ENCODE measurements at regions not wholly inside any gene's neighbourhood (a gene's known extent, or its start where the extent isn't known, plus 50 kb on each side); places are given as distances from the start of the nearest gene placed in this dataset.
A peak's percentile ranks its signal among the peaks of the same experiment; 100 is the strongest.

GRCh38 chr4:151908201-151908600 lies 147.4 kb upstream of the GATB start:
- peaks cover 0 to 19% (median 3%) of the 10 kb centered on the region in 7 donors for H3K9me3 Mint-ChIP-seq
- no peak overlapping the region for H3K27ac Mint-ChIP-seq
- H3K4me1 Mint-ChIP-seq, result peaks cover 4 to 13% (median 5%) of the 10 kb centered on the region in 3 donors

GRCh38 chr4:151906438-151906837 lies 145.6 kb upstream of the GATB start:
- ATAC-seq (ENCODE audit: low read depth in 2 of 2) (no peak), DNase-seq (no peak)
- peaks cover 10 to 12% of the 10 kb centered on the region in 2 donors for H3K36me3 Mint-ChIP-seq
- H3K4me1 Mint-ChIP-seq, result peaks cover 0 to 8% (median 5%) of the 10 kb centered on the region in 3 donors
- no peak overlapping the region for H3K27ac Mint-ChIP-seq
- peaks cover 10 to 36% (median 20%) of the 10 kb centered on the region in 7 donors for H3K9me3 Mint-ChIP-seq
- no peak overlapping the region for H3K4me3 Mint-ChIP-seq
- H3K27me3 Mint-ChIP-seq, result no peaks in the 10 kb centered on the region

More at GRCh38 chr4:151908201-151908600, 147.4 kb upstream of the GATB start:
- Mint-ChIP-seq H3K4me3 (no peak overlapping the region), H3K36me3 (peaks cover 0 to 3% of the 10 kb centered on the region in 2 donors), H3K27me3 (no peaks in the 10 kb centered on the region)
- DNase-seq, result no peak
- no peak for ATAC-seq (ENCODE audit: low read depth in 2 of 2)

- Mint-ChIP-seq H3K9me3 (peaks cover 10 to 46% (median 24%) of the 10 kb centered on the region in 7 donors), H3K4me3 (no peak overlapping the region), H3K4me1 (peaks cover 0 to 8% (median 5%) of the 10 kb centered on the region in 3 donors), H3K27ac (no peak overlapping the region), H3K36me3 (peaks cover 10 to 12% of the 10 kb centered on the region in 2 donors), H3K27me3 (no peaks in the 10 kb centered on the region)
- no peak for DNase-seq
- no peak for ATAC-seq (ENCODE audit: low read depth in 2 of 2)
These were observed 144.4 kb upstream of the GATB start for GRCh38 chr4:151905197-151905596.

GRCh38 chr4:151901631-151902030 lies 140.8 kb upstream of the GATB start:
- no peak overlapping the region for H3K27ac Mint-ChIP-seq
- peaks cover 10 to 12% of the 10 kb centered on the region in 2 donors for H3K36me3 Mint-ChIP-seq
- no peak for DNase-seq

GRCh38 chr4:151896880-151897279 lies 136.1 kb upstream of the GATB start:
- ATAC-seq (ENCODE audit: low read depth in 2 of 2) (no peak), DNase-seq (no peak)
- Mint-ChIP-seq H3K27ac (no peak overlapping the region), H3K36me3 (no peaks in the 10 kb centered on the region), H3K27me3 (peaks cover 0 to 4% (median 0%) of the 10 kb centered on the region in 3 donors), H3K4me1 (no peaks in the 10 kb centered on the region), H3K4me3 (no peak overlapping the region), H3K9me3 (peaks cover 4 to 19% (median 8%) of the 10 kb centered on the region in 7 donors)

More at GRCh38 chr4:151901631-151902030, 140.8 kb upstream of the GATB start:
- no peak overlapping the region for H3K4me3 Mint-ChIP-seq
- peaks cover 14 to 51% (median 24%) of the 10 kb centered on the region in 7 donors for H3K9me3 Mint-ChIP-seq
- peaks cover 0 to 8% (median 5%) of the 10 kb centered on the region in 3 donors for H3K4me1 Mint-ChIP-seq
- H3K27me3 Mint-ChIP-seq, result no peaks in the 10 kb centered on the region
- ATAC-seq (ENCODE audit: low read depth in 2 of 2), result no peak

- ATAC-seq (ENCODE audit: low read depth in 2 of 2) (no peak), DNase-seq (no peak)
- Mint-ChIP-seq H3K4me1 (no peaks in the 10 kb centered on the region), H3K36me3 (no peaks in the 10 kb centered on the region), H3K4me3 (no peak overlapping the region), H3K27ac (no peak overlapping the region), H3K9me3 (peaks cover 0 to 9% (median 3%) of the 10 kb centered on the region in 7 donors), H3K27me3 (peaks cover 0 to 4% (median 0%) of the 10 kb centered on the region in 3 donors)
These were observed 134.9 kb upstream of the GATB start for GRCh38 chr4:151895671-151896070.

- H3K4me3 Mint-ChIP-seq, result no peak overlapping the region
- no peak overlapping the region for H3K27ac Mint-ChIP-seq
- no peaks in the 10 kb centered on the region for H3K4me1 Mint-ChIP-seq
- H3K36me3 Mint-ChIP-seq, result no peaks in the 10 kb centered on the region
- DNase-seq (no peak), ATAC-seq (ENCODE audit: low read depth in 2 of 2) (no peak)
- peaks cover 0 to 4% (median 0%) of the 10 kb centered on the region in 3 donors for H3K27me3 Mint-ChIP-seq
- H3K9me3 Mint-ChIP-seq, result no peaks in the 10 kb centered on the region
These were observed 133.4 kb upstream of the GATB start for GRCh38 chr4:151894246-151894645.

GRCh38 chr4:151888367-151888866 lies 127.6 kb upstream of the GATB start:
- Mint-ChIP-seq H3K9me3 (peaks cover 0 to 6% (median 0%) of the 10 kb centered on the region in 7 donors), H3K4me1 (peaks cover 12 to 14% (median 14%) of the 10 kb centered on the region in 3 donors), H3K27ac (peak overlapping the region in 2 of 6 donors; percentile 33 to 78), H3K27me3 (peaks cover 0 to under 1% (median 0%) of the 10 kb centered on the region in 3 donors), H3K4me3 (peak overlapping the region in 1 of 8 donors; percentile 35), H3K36me3 (no peaks in the 10 kb centered on the region)
- ATAC-seq (ENCODE audit: low read depth in 2 of 2), result no peak
- no peak for DNase-seq

- no peak overlapping the region for H3K4me3 Mint-ChIP-seq
- H3K4me1 Mint-ChIP-seq, result peaks cover 12 to 14% (median 14%) of the 10 kb centered on the region in 3 donors
- H3K27me3 Mint-ChIP-seq, result no peaks in the 10 kb centered on the region
- DNase-seq, result no peak
- ATAC-seq (ENCODE audit: low read depth in 2 of 2), result no peak
- no peaks in the 10 kb centered on the region for H3K36me3 Mint-ChIP-seq
- H3K9me3 Mint-ChIP-seq, result peaks cover 0 to 6% (median 0%) of the 10 kb centered on the region in 7 donors
- peak overlapping the region in 2 of 6 donors; percentile 31 to 78 for H3K27ac Mint-ChIP-seq
These were observed 127.0 kb upstream of the GATB start for GRCh38 chr4:151887816-151888180.

GRCh38 chr4:151887031-151887815 lies 126.4 kb upstream of the GATB start:
- Mint-ChIP-seq H3K27ac (no peak overlapping the region), H3K4me1 (peaks cover 12 to 14% (median 14%) of the 10 kb centered on the region in 3 donors), H3K9me3 (peaks cover 0 to 6% (median 0%) of the 10 kb centered on the region in 7 donors), H3K36me3 (no peaks in the 10 kb centered on the region), H3K4me3 (peak overlapping the region in 1 of 8 donors; percentile 16), H3K27me3 (no peaks in the 10 kb centered on the region)
- ATAC-seq (ENCODE audit: low read depth in 2 of 2) (peak; percentile 40 to 43), DNase-seq (no peak)

- H3K27me3 Mint-ChIP-seq, result no peaks in the 10 kb centered on the region
- no peak overlapping the region for H3K4me3 Mint-ChIP-seq
- peaks cover 0 to 6% (median 1%) of the 10 kb centered on the region in 7 donors for H3K9me3 Mint-ChIP-seq
- H3K27ac Mint-ChIP-seq, result no peak overlapping the region
- no peak for DNase-seq
- no peaks in the 10 kb centered on the region for H3K36me3 Mint-ChIP-seq
- peaks cover 12 to 14% (median 14%) of the 10 kb centered on the region in 3 donors for H3K4me1 Mint-ChIP-seq
- ATAC-seq (ENCODE audit: low read depth in 2 of 2), result no peak
These were observed 124.3 kb upstream of the GATB start for GRCh38 chr4:151885123-151885522.

- Mint-ChIP-seq H3K27ac (peak overlapping the region in 1 of 6 donors; percentile 8), H3K36me3 (no peaks in the 10 kb centered on the region), H3K4me3 (no peak overlapping the region), H3K27me3 (no peaks in the 10 kb centered on the region), H3K9me3 (peaks cover 0 to 6% (median 1%) of the 10 kb centered on the region in 7 donors), H3K4me1 (peaks cover 12 to 14% (median 14%) of the 10 kb centered on the region in 3 donors)
- DNase-seq (no peak), ATAC-seq (ENCODE audit: low read depth in 2 of 2) (no peak)
These were observed 122.9 kb upstream of the GATB start for GRCh38 chr4:151883747-151884146.

GRCh38 chr4:151882072-151882803 lies 121.4 kb upstream of the GATB start:
- peaks cover under 1% of the 10 kb centered on the region in 3 donors for H3K4me1 Mint-ChIP-seq
- H3K27me3 Mint-ChIP-seq, result no peaks in the 10 kb centered on the region
- no peak overlapping the region for H3K4me3 Mint-ChIP-seq
- no peaks in the 10 kb centered on the region for H3K36me3 Mint-ChIP-seq
- H3K9me3 Mint-ChIP-seq, result peaks cover 0 to 6% (median 1%) of the 10 kb centered on the region in 7 donors
- no peak for DNase-seq
- no peak overlapping the region for H3K27ac Mint-ChIP-seq
- no peak for ATAC-seq (ENCODE audit: low read depth in 2 of 2)
